OCI-LY3 (cell line): ENCODE measurements at regions not wholly inside any gene's neighbourhood (a gene's known extent, or its start where the extent isn't known, plus 50 kb on each side); places are given as distances from the start of the nearest gene placed in this dataset.

Source experiments
- CTCF ChIP-seq: fragments of 200-600, 300-600 bp; sonication (generic); IDR thresholded peaks from 2 replicates; pipeline ENCODE4 v1.5.1; 2014; ENCODE audit warnings: antibody characterized with exemption, low read length, low read depth
- EZH2phosphoT487 ChIP-seq: fragments of 200-600 bp; shearing (Covaris generic); IDR thresholded peaks from 2 replicates; pipeline ENCODE4 v1.6.1; 2018; ENCODE audit warnings: antibody characterized with exemption, mixed run types, low read depth

DNA sequence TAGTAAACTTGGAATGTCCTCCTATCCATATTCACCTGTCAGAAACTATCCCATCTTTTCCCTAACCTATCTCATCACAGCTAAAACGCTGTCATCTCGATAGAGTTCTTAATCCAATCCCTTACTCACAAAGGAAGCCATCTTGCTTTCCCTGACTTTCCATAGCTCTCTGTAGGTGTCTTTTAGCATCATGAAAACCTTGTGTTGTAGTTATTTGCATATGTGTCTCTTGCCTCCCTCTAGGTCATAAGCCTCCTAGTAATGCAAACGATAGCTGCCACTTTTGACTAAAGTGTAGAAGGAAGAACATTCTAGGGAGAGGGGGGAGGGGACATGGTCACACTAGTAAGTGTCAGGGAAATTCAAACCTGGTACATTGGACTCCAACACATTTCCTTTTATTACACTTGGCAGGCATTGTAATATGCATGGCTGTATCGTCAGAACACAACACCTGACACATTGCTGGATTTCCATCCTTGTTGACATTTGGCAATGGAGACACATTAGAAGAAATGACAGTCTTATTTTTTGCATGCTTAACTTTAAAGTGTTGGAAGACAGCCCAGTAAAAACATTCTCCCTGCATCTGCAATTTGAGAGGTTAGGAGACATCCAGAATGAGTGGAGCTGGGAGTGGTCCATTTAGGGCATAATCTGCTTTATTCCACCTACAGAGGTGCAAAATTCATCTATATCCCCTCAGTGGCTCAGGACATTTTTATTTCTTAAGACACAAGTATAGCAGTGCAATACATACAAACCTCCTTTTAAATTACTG, 283.4 kb downstream of the HAO1 start:
- TF ChIP-seq CTCF (no peak), EZH2phosphoT487 (no peak)
